GM21390 (cell line): ENCODE measurements at regions not wholly inside any gene's neighbourhood (a gene's known extent, or its start where the extent isn't known, plus 50 kb on each side); places are given as distances from the start of the nearest gene placed in this dataset.

Experiments used
- ATAC-seq: cut with Tn5 transposase; IDR thresholded peaks from one replicate; pipeline ENCODE4 v1.9.1; 2021; ENCODE audit not compliant: unreplicated experiment

DNA sequence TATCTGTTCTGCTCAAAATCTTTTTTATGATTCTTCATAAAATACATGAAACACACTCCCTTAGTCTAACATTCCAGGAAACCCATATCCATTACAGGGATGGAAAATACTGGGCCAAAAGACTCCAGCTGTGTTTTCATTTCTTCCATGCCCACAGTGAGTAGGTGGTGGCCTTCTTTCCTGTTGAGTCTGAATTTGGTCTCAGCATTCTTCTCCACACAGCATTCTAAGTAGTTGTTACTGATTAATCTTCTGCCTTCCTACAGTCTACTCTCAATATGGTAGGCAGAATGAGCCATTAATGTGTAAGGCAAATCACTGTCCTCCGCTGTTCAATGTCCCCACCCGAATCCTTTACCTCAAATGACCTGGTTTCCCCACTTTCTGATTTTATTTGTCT is 370.6 kb upstream of the RPS6KA3 start:
- ATAC-seq, result no peak

DNA sequence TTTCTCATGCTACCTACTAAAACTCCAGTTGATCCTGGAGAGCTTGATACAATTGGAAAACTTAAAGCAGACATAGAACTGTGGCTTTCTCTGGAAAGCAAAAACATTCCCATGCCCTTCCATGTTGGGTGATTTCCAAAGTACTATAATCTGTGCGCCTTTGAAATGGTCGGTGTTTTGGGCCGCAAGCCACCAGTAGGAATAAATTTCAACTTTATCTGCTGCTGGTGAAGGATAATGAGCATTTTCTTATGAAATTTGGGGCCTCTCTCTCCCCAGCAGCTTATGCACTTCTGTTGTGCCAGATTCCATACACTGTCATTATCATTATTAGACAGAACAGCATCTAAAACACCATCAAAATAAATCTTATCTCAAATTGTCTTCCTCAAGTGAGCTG is 366.7 kb upstream of the RPS6KA3 start:
- no peak for ATAC-seq

DNA sequence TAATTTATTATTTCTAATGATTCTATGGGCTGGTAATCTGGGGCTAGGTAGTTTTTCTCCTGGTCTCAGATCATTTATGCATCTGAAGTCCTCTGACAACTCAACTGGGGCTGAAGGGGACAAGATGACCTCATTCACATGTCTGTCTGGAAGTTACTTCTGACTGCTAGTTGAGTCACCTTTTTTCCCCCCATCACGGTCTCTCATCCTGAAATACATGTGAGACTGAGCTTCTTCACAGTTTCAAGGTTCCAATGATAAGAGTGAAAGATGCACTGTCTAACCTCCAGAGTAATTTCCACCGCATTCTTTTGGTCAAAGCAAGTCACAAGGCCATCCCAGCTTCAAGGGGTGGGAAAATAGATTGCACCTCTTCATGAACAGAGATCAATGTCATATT is 356.7 kb upstream of the RPS6KA3 start:
- no peak for ATAC-seq

DNA sequence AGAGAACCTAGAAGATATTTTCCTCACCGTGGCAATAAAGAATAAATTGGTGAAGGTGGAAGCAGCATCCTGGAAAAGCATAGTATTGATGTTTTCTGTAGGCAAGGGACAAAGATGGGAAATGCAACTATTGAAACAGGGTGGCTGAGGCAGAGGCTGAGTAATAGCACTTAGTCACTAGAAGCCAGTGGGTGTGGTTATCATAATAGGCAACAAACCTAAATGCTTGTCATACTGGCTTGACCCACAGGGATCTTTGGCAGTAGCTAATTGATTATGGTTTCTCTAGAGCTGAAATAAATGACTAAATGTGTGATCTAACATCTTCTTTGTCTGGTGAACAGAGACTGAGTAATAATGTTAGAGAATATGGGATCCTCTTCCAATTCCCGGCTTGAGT is 353.6 kb upstream of the RPS6KA3 start:
- ATAC-seq, result no peak

DNA sequence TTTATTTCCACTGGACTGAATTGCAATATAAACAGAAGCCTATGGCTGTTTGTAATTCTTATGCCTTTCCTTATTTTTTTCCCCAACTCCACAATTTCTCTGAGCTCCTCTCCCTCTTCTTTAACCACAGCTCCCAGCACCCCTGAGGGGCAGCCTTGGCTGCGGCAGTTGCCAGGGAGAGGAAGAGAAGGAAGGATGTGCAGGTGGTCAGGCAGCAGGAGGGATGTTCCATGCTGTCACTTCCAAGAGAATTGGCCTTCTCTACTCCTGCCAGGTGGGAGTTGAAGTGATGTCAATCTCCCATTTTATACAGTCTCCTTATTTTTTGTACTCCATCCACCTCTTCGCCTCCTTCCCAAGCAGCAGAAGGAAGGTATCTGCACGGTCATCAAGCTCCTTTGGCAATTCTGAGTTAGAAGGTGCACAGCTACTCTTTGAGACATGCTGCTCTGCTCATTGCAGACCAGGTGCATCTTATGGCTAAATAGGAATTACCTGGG is 343.3 kb upstream of the RPS6KA3 start:
- ATAC-seq, result no peak

DNA sequence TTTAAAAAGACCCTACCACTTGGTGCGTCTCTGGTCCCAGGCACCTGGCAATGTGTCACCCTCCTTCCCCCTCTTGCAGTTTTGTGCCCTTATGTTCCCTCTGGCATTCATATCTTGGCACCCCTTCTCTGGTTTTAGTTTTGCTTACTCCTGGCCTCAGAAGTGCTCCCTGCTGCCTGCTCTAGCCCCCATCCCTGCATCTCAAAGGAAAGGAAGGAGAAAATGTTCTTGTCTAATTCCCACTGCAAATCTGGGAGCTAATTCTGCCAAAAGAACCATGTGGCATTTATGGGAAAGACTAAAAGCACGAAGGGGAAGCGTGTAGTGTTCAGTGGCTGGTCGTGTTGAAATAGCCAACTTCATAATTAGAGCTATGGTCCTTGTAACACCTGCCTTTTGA is 340.1 kb upstream of the RPS6KA3 start:
- no peak for ATAC-seq

DNA sequence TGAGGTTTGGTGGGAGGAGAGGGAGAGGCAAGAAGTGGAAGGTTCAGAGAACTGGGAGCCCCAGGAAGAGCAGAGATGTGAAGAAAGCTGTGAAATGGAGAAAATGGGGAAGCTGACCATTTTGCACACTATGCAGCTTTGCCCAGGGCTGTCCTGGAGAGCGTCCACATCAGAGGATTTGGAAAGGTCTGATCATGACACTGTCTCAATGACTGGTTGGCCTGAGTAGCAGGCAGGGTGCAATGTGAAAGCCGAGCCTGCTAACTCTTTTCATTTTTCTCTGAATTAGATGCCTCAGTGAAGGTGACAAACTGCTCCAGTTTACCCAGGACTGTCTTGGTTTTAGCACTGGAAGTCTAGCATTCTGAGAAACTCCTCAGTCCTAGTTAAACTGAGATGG is 330.1 kb upstream of the RPS6KA3 start:
- no peak for ATAC-seq

DNA sequence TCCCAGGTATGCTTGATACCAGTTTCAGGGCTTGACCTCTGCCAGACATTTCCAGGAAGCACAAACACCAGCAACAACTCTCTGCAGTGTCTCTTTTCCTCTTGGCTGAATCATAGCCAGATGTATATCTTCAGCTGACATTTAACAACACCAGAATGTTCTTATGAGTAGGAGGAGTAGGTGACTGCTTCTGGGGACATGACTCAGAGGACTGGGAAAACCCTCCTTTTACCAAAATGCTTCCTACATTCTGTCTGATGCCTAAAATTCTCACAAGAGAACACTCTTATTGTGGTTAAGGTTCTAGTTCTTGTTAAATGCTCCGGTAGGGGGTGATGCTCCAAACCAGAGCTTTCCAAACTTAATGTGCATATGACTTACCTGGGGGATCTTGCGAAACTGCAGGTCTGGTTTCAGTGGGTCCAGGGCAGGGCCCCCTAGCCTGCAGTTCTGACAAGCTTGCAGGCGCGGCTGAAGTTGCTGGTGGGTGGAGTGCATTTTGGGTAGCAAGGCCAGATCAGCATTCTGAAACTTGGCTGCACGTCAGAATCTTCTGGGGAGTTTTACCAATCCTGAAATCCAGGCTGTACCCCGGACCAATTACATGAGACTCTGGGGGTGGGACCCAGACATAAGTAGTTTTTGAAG is 329.3 kb upstream of the RPS6KA3 start:
- ATAC-seq, result no peak

DNA sequence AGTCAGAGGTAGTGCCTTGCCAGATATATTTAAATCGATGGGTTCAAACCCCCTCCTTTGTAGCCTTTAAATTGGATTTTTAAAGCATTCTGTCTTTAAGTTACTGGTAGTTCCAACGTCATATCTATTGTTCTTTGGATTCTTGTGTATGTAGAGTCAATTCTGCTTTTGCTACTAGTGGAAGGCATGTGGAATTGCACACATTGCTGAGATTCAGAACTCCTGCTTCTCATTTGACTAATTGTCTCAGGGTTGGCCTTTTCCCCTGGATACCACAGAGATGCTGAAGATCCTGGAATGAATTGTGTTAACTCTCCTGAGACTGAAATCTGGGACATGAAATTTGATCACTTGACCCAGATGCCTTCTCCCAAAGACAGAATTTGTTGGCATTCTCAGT is 328.3 kb upstream of the RPS6KA3 start:
- no peak for ATAC-seq

DNA sequence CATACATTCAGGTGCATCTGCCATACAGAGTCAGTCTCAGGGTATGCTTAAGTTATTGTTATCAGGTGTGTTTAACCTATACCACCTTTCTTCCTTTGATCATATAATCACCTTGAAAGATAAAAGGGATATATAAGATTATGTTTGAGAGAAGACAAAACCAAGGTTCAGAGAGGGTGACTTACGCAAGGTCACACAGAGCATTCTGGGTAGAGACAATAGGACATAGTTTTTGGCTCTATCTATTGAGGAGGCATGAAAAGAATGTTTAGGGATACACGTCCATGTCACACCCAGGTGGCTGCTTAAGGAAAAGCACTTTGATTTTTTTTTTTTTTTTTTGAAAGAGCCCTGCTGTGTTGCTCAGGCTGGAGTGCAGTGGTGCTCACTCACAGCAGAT is 327.1 kb upstream of the RPS6KA3 start:
- no peak for ATAC-seq

DNA sequence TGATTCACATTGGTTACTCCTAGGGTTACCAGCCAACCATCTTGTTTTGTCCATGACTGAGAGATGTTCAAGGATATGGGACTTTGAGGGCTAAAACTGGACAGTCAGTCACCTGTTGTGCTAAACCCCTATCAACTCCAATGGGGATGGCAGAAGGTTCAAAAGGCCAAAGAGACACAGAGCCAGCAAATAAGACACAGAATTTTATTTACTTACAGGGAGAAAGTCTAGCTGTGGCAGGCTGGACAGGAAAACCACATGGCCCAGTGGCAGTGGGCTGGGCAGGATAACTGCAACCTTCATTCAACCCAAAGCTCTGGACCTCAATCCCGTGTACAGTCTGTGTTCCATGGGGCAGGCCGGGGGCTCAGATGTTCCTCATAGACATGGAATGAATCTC is 326.7 kb upstream of the RPS6KA3 start:
- ATAC-seq, result no peak

DNA sequence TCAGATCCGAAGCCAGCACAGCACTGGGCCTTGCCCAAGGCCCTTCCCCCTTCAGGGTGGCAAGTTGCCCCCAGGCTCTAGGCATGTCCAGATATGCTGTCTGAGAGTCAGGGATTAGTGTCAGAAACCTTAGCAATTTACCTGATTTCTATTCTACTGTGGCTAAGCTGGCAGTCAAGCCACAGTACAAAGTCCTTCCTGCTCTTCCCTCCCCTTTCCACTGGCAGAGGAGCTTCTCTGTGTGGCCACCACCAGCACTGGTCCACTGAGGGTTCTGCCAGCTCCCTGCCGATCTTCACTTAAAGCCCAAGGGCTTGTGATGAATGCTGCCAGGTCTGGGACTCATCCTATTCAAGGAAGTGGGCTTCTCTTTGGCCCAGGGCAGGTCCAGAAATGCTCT is 324.5 kb upstream of the RPS6KA3 start:
- no peak for ATAC-seq

DNA sequence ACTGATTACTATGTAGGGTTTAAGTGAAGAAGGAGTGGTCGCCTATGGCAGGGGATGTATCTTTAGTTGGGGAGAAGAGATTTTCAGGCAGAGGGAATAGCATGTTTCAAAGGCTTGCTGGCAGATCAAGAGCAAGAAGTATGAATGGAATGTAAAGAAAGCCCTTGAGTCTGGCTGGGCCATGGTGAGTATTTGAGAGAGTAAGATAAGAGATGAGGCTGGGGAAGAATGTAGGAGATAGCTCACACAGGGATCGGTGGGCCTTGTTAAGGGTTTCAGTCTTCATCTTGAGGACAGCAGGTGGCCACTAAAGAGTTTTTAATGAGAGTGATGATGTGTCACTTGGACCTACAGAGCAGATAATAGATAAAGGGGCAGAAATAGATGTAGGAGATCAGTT is 319.1 kb upstream of the RPS6KA3 start:
- ATAC-seq, result no peak

DNA sequence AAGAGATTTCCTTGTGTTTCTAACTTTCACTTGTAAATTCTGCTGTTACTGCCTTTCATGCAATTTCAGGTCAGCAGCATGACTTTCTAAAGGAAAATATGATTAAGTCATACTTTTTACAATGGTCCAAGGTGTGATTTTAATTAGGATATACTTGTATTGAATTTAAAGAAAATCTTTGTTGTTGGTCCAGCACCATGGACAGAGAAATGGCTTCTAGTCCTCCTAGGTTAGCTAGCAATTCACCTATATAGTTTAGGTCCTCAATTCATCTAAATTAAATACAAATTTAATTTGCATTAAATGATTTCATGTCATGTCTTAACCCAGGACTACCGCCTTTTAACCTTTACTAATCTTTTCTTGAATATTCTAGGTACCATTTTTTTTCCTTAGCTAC is 304.9 kb upstream of the RPS6KA3 start:
- ATAC-seq, result no peak

DNA sequence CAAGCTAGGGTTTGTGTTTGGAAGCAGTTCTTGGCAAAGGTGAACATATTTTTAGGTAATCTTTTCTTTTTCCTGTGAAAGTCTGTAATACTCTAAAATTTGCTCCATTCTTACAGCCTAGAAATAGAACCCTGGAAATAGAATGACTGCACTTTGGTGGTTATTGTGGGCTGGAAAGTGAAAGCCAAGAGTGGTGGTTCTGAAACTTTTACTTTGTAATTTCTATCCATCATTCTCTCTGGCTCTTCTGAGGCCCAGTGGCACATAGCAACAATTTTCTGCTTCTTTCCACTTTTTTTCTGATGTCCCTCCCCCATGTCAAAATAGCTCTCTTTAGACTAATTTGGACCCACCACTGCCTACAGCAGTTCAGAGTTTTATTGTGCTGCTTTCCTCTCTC is 300.4 kb upstream of the RPS6KA3 start:
- ATAC-seq, result no peak

DNA sequence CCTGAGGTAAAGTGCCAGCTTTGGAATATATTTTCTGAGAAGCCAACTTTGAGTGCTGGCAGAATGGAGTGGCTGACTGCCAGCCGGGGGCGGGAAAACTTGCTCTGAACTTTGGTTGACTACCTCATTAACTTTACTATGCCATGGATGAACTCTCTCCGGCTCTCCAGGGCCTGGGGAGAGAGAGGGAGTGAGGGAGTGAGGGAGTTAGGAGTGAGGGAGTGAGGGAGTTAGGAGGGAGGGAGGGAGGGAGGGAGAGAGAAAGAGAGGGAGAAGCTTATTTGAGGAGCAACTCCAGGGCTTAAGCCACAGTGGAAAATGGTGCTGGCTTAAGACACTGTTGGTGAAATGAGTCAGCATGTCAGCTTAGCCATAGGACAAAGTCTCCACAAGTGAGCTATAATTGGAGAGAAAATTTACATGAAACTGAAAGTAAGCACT is 280.9 kb upstream of the RPS6KA3 start:
- ATAC-seq, result no peak

DNA sequence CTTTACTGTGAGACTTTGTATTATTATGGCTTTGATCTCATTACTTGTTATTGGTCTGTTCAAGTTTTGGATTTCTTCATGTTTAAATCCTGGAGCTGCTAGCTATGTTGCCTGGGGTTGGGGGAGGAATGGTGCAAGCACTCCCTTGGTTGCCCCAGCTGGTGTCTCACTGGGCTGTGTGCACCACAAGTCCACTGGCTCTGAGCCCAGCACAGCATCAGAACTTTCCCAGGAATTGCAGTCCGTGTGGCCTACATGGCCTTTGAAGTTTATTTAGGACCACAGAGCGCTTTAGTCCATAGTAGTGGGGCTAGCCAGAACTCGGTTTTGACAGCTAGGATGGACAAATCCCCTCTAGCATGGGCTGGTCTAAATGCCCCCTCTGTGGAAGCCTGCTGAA is 278.8 kb upstream of the RPS6KA3 start:
- no peak for ATAC-seq

DNA sequence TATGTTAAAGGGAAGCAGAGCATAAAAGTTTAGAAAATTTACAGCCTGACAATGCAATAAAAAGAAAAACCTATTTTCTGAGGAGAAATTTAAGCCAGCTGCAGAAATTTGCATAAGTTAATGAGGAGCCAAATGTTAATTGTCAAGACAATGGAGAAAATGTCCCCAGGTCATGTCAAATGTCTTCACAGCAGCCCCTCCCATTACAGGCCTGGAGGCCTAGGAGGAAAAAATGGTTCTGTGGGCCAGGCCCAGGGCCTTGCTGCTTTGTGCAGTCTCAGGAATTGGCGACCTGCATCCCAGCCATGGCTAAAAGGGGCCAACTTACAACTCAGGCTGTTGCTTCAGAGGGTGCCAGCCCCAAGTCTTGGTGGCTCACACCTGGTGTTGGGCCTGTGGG is 275.4 kb upstream of the RPS6KA3 start:
- no peak for ATAC-seq

DNA sequence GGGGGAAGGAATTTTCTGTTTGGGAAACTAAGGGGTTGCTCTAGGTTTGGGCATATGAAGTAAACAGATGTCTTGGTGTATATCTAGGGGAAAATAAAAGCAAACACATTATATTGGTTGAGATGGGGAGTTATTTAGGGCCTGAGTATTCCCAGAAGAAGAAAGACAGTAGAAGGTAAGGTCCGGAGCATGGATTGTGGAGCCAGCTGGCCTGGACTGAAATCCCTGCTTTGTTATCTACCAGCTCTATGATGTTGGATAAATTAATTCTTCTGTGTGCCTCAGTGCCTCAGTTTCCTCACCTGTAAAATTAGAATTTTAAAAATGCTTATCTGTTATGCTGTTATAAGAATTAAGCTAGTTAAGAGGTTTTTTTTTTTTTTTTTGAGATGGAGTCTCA is 272.3 kb upstream of the RPS6KA3 start:
- no peak for ATAC-seq

DNA sequence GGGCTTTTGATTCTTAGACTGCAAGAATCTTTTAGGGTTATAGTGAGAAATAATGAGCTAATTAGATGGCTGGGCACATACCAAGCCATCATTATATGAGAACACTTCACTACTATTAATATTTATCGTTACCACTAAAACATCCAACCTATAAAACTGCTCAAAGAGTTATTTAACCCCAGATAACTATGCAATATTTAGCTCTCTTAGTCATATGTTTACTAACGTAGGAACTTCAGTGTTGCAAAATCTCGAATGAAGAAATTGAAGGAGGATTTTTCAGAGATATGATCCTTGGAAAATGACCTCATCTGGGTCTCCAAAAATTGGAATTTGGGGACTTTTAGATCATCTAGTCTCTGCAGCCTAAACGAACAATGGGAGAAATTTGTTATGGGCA is 265.0 kb upstream of the RPS6KA3 start:
- ATAC-seq, result no peak

DNA sequence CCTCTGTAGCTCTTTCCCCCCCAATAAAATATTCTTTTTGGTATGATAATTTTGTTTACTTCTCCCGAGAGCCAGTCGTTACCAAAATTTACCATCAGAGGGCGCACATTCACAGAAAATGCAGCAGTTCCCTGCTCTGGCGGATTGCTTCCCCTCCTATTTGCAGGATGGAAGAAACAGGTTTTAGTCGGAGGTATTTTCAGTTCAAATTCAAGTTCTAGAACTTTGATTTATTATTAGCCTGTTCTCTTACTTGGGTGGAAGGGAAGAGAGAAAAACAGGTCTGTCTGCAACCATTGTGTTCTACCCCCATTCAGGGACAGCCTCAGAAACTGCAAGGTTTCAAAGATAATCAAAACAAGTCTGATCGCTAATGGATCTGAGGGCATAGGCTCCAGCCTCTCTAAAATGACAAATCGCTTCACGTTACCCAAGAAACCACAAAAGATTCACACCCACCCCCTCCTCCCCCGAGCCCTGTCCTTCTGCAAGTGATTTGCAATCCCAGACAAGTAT is 263.8 kb upstream of the RPS6KA3 start:
- ATAC-seq, result peak; percentile 60

DNA sequence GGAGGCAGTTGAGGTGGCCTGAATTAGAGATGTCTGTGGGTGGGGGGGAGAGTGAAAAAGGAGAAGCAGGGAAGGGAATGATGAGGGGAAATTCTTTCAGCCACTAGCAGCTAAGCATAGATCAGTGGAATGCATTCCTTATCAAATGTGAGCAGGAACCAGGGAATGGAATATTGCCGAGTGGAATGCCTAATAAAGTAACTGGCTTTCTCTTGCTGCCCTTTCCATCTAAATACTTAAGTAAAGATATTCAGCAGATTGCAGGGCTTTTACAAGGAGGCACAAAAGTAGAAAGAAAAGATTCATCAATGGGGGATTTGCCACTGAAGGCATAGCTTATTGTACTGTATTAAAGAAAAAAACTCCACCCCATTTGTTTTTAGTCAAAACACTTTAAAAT is 263.0 kb upstream of the RPS6KA3 start:
- no peak for ATAC-seq

DNA sequence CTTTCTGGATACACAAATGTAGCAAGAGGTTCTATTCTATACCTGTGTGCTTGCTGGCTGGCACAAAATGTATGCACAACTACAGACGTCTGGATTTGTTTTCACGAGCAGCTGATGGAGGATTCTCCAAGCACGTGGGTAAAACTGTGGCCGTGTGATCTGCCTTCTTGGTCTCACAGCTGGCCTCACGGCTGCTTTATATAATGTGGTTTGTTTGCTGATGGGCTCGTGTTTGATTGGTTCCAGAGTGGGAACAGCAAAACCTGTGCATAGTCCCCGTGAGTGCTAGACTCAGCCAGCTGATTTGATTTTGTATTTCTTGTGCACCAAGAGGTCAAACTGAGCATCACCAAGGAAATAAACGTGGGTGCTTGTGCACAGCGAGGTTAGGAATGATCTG is 262.6 kb upstream of the RPS6KA3 start:
- no peak for ATAC-seq
